ENCODE measurements at regions not wholly inside any gene's neighbourhood (a gene's known extent, or its start where the extent isn't known, plus 50 kb on each side); places are given as distances from the start of the nearest gene placed in this dataset.

DNA sequence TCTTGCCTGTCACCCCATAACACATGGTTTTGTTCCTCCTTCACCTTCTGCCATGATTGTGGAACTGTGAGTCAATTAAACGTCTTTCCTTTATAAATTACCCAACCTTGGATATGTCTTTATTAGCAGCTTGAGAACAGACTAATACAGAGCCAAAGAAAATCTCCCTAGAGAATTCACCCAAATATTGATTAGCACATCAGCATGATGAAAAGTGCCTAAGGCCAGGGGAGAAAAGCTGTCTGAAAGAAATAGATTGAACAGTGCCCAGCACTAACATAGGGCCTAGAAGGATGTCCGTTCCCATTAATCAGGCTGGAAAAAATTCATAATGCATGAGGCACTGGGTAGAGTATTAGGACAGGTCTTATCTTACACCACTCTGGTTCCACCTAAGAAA is 111.9 kb upstream of the CALN1 start:
- H3K27me3 Mint-ChIP-seq (ENCODE audit: low read depth): no peaks in the 10 kb centered on the region
- H3K27ac Mint-ChIP-seq (ENCODE audit: unreplicated experiment): no peak overlapping the region
- H3K36me3 Mint-ChIP-seq (ENCODE audit: low read depth): no peaks in the 10 kb centered on the region
- no peak for TF ChIP-seq CTCF (IDR thresholded peaks at IDR 0.05)
- no peaks in the 10 kb centered on the region for H3K4me1 Mint-ChIP-seq (ENCODE audit: low read depth)
- H3K9me3 Mint-ChIP-seq (ENCODE audit: low read depth): peaks cover 3% of the 10 kb centered on the region
- H3K4me3 Mint-ChIP-seq (ENCODE audit: unreplicated experiment): no peak overlapping the region
- DNase-seq (ENCODE audit: low spot score): no peak

GRCh38 chr7:72504061-72504706 is 92.0 kb upstream of the CALN1 start:
- Mint-ChIP-seq H3K27ac (ENCODE audit: unreplicated experiment) (no peak overlapping the region), H3K4me3 (ENCODE audit: unreplicated experiment) (no peak overlapping the region), H3K4me1 (ENCODE audit: low read depth) (no peaks in the 10 kb centered on the region), H3K9me3 (ENCODE audit: low read depth) (no peaks in the 10 kb centered on the region), H3K36me3 (ENCODE audit: low read depth) (no peaks in the 10 kb centered on the region), H3K27me3 (ENCODE audit: low read depth) (peaks cover 10% of the 10 kb centered on the region)
- TF ChIP-seq CTCF (IDR thresholded peaks at IDR 0.05): no peak
- DNase-seq (ENCODE audit: low spot score): no peak

GRCh38 chr7:72503644-72504043 is 91.5 kb upstream of the CALN1 start:
- no peak for DNase-seq (ENCODE audit: low spot score)
- H3K4me3 Mint-ChIP-seq (ENCODE audit: unreplicated experiment): no peak overlapping the region
- no peaks in the 10 kb centered on the region for H3K36me3 Mint-ChIP-seq (ENCODE audit: low read depth)
- H3K27ac Mint-ChIP-seq (ENCODE audit: unreplicated experiment): no peak overlapping the region
- H3K9me3 Mint-ChIP-seq (ENCODE audit: low read depth): no peaks in the 10 kb centered on the region
- no peaks in the 10 kb centered on the region for H3K4me1 Mint-ChIP-seq (ENCODE audit: low read depth)
- no peak for TF ChIP-seq CTCF (IDR thresholded peaks at IDR 0.05)
- peaks cover 10% of the 10 kb centered on the region for H3K27me3 Mint-ChIP-seq (ENCODE audit: low read depth)

GRCh38 chr7:72494807-72495206 is 82.7 kb upstream of the CALN1 start:
- H3K27me3 Mint-ChIP-seq (ENCODE audit: low read depth): peaks cover 7% of the 10 kb centered on the region

More at GRCh38 chr7:72494807-72495206, 82.7 kb upstream of the CALN1 start:
- DNase-seq (ENCODE audit: low spot score): no peak
- Mint-ChIP-seq H3K4me1 (ENCODE audit: low read depth) (no peaks in the 10 kb centered on the region), H3K9me3 (ENCODE audit: low read depth) (peaks cover 13% of the 10 kb centered on the region), H3K36me3 (ENCODE audit: low read depth) (peaks cover 8% of the 10 kb centered on the region), H3K4me3 (ENCODE audit: unreplicated experiment) (no peak overlapping the region), H3K27ac (ENCODE audit: unreplicated experiment) (no peak overlapping the region)
- TF ChIP-seq CTCF (IDR thresholded peaks at IDR 0.05): no peak
